Skin epidermis (tissue), 12 donors: ENCODE measurements at regions not wholly inside any gene's neighbourhood (a gene's known extent, or its start where the extent isn't known, plus 50 kb on each side); places are given as distances from the start of the nearest gene placed in this dataset.
A peak's percentile ranks its signal among the peaks of the same experiment; 100 is the strongest.
"Not testable (repeated sequence)": the region's sequence is repeated elsewhere in the genome, so short reads cannot be mapped to it uniquely, and the experiment has no call there.

Experiments
- H3K27ac ChIP-seq, 21 experiments: fragments of 200-600 bp; sonication (generic) in 11 of 21; one replicate each; pipeline ENCODE4 v1.5.0; 2020; ENCODE audit warnings: mild to moderate bottlenecking in 3 of 21, inconsistent platforms in 2 of 21, moderate library complexity in 2 of 21
- H3K4me3 ChIP-seq, 7 experiments: fragments of 200-600 bp; sonication (generic) in 2 of 7; one replicate each; pipeline ENCODE4 v1.5.0; 2020; ENCODE audit warnings: inconsistent platforms in 2 of 7, mild to moderate bottlenecking in 2 of 7, moderate library complexity in 1 of 7

GRCh38 chr14:105741707-105742530 lies 215.5 kb downstream of the TMEM121 start:
- not testable (repeated sequence) for H3K4me3 ChIP-seq, H3K27ac ChIP-seq

GRCh38 chr14:105742531-105742848 lies 216.1 kb downstream of the TMEM121 start:
- Histone ChIP-seq H3K4me3 (no peak overlapping the region), H3K27ac (no peak overlapping the region)

GRCh38 chr14:105742904-105743701 lies 216.7 kb downstream of the TMEM121 start:
- H3K4me3 ChIP-seq: not testable (repeated sequence)

GRCh38 chr14:105744213-105744787 lies 217.9 kb downstream of the TMEM121 start:
- not testable (repeated sequence) for H3K4me3 ChIP-seq, H3K27ac ChIP-seq

More at GRCh38 chr14:105742904-105743701, 216.7 kb downstream of the TMEM121 start:
- not testable (repeated sequence) for H3K27ac ChIP-seq

- H3K27ac ChIP-seq: peak overlapping the region in 1 of 21 experiments; percentile 20
- no peak overlapping the region for H3K4me3 ChIP-seq
Observed at GRCh38 chr14:105745433-105746123, 219.2 kb downstream of the TMEM121 start.

GRCh38 chr14:105746124-105746514 lies 219.7 kb downstream of the TMEM121 start:
- Histone ChIP-seq H3K4me3 (no peak overlapping the region), H3K27ac (peak overlapping the region in 1 of 21 experiments; percentile 20)

GRCh38 chr14:105746800-105747502 lies 220.6 kb downstream of the TMEM121 start:
- H3K27ac ChIP-seq: peak overlapping the region in 1 of 21 experiments; percentile 20
- not testable (repeated sequence) for H3K4me3 ChIP-seq

- peak overlapping the region in 1 of 21 experiments; percentile 20 for H3K27ac ChIP-seq
- H3K4me3 ChIP-seq: not testable (repeated sequence)
Observed at GRCh38 chr14:105747503-105748203, 221.3 kb downstream of the TMEM121 start.

- Histone ChIP-seq H3K27ac (no peak overlapping the region), H3K4me3 (no peak overlapping the region)
Observed at GRCh38 chr14:105748204-105748578, 221.8 kb downstream of the TMEM121 start.

GRCh38 chr14:105748710-105749109 lies 222.3 kb downstream of the TMEM121 start:
- H3K27ac ChIP-seq, H3K4me3 ChIP-seq: not testable (repeated sequence)

- not testable (repeated sequence) for H3K27ac ChIP-seq
Observed at GRCh38 chr14:105749870-105750541, 223.6 kb downstream of the TMEM121 start.

GRCh38 chr14:105751291-105751751 lies 224.9 kb downstream of the TMEM121 start:
- H3K27ac ChIP-seq, H3K4me3 ChIP-seq: not testable (repeated sequence)

More at GRCh38 chr14:105749870-105750541, 223.6 kb downstream of the TMEM121 start:
- not testable (repeated sequence) for H3K4me3 ChIP-seq

- H3K4me3 ChIP-seq, H3K27ac ChIP-seq: not testable (repeated sequence)
Observed at GRCh38 chr14:105752420-105752819, 226.0 kb downstream of the TMEM121 start.

GRCh38 chr14:105760691-105761344 lies 234.4 kb downstream of the TMEM121 start:
- H3K27ac ChIP-seq: no peak overlapping the region
- H3K4me3 ChIP-seq: no peak overlapping the region

GRCh38 chr14:105761345-105761740 lies 235.0 kb downstream of the TMEM121 start:
- not testable (repeated sequence) for H3K4me3 ChIP-seq, H3K27ac ChIP-seq

- H3K4me3 ChIP-seq: no peak overlapping the region
- H3K27ac ChIP-seq: no peak overlapping the region
Observed at GRCh38 chr14:105761842-105762241, 235.5 kb downstream of the TMEM121 start.

- not testable (repeated sequence) for H3K27ac ChIP-seq, H3K4me3 ChIP-seq
Observed at GRCh38 chr14:105762262-105762661, 235.9 kb downstream of the TMEM121 start.
